VCaP (cell line): ENCODE measurements at regions not wholly inside any gene's neighbourhood (a gene's known extent, or its start where the extent isn't known, plus 50 kb on each side); places are given as distances from the start of the nearest gene placed in this dataset.

Source experiments
- H3K27ac ChIP-seq: fragments of 450-650 bp; 2 replicates; pipeline ENCODE4 v1.5.1; 2017
- CTCF ChIP-seq: fragments of 450-650 bp; conservative IDR thresholded peaks from 2 replicates; pipeline ENCODE4 v1.5.1; 2017; ENCODE audit warnings: mild to moderate bottlenecking, moderate library complexity

- TF ChIP-seq CTCF, result no peak
- no peak overlapping the region for H3K27ac ChIP-seq
Measured at GRCh38 chrX:150239946-150240642, 123.0 kb upstream of the MAMLD1 start.

- TF ChIP-seq CTCF, result no peak
- no peak overlapping the region for H3K27ac ChIP-seq
Measured at GRCh38 chrX:150240643-150240970, 122.5 kb upstream of the MAMLD1 start.

- no peak for TF ChIP-seq CTCF
- no peak overlapping the region for H3K27ac ChIP-seq
Measured at GRCh38 chrX:150253959-150254620, 109.0 kb upstream of the MAMLD1 start.

DNA sequence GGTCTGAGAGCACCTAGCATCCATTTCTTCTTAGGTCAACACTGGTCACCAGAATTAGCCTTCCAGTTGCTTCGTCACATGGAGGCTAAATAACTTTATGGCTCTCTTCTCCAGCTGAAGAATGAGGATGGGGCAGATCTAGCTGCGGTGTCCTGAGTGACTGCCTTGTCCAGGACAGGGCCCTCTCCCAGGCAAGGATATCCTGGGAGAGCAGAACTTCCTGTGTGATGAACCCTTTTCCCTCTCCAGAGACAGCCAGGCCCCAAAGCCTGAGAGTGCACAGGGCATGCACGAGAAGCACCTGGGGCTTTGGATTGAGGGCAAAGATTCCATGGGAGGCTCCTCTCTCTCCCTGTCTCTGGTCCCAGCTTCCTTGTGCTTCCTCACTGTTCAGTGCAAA is 108.2 kb upstream of the MAMLD1 start:
- TF ChIP-seq CTCF, result no peak
- no peak overlapping the region for H3K27ac ChIP-seq

GRCh38 chrX:150255441-150256296 is 107.4 kb upstream of the MAMLD1 start:
- TF ChIP-seq CTCF, result no peak

GRCh38 chrX:150256297-150256650 is 106.8 kb upstream of the MAMLD1 start:
- H3K27ac ChIP-seq, result no peak overlapping the region
- no peak for TF ChIP-seq CTCF

More at GRCh38 chrX:150255441-150256296, 107.4 kb upstream of the MAMLD1 start:
- H3K27ac ChIP-seq, result no peak overlapping the region
